ENCODE measurements at regions not wholly inside any gene's neighbourhood (a gene's known extent, or its start where the extent isn't known, plus 50 kb on each side); places are given as distances from the start of the nearest gene placed in this dataset.
A peak's percentile ranks its signal among the peaks of the same experiment; 100 is the strongest.

DNA sequence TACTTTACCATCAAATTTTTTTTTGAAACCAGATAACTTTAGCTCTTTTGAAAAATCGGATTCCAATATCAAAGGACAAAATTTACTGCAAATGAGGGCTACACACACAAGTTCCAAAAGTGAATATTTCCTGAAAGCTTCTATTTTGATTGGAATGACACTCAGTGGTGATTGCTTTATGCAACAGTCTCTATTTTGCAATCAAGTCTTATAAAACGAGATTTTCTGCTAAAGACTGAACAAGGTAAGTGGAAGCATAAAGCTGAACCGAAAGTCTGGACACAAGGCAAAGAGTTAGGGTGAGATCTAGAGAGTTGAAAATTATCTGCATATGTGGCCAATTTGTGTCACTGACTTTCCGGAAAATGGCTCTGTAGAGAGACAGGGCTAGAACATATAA, 145.0 kb upstream of the OSR1 start:
- H3K9me3 ChIP-seq (replicated peaks; ENCODE audit: low read length) = no peaks in the 10 kb centered on the region
- no peak overlapping the region for H3K9ac ChIP-seq (ENCODE audit: low read depth, low read length)
- no peaks in the 10 kb centered on the region for H3K36me3 ChIP-seq (ENCODE audit: insufficient read depth, low read length)
- H3K4me2 ChIP-seq (ENCODE audit: low read length) = no peak overlapping the region
- H3K4me1 ChIP-seq (ENCODE audit: control insufficient read depth, insufficient read depth, low read length) = no peaks in the 10 kb centered on the region
- no peak overlapping the region for H3K4me3 ChIP-seq (ENCODE audit: low read length)
- H3K27me3 ChIP-seq (ENCODE audit: control insufficient read depth, insufficient read depth, low read length) = no peaks in the 10 kb centered on the region

DNA sequence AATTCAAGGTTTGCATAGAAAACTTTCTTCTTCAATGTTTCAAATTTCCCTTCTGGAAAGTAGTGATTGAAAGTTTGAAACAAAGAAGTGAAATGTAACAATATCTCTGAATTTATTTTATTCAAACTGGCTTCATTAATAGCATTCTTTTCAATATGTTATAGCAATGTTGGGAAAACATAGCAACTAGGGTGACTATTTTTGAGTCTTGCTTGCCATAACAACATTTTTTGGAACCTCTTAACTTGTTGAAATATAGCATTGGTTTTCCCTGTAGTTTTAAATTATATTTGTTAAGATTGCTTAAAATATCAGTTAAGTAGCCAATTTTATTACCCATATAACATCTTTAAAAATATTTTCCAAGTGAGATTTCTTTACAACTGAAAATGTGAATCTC, 141.7 kb upstream of the OSR1 start:
- Histone ChIP-seq H3K36me3 (ENCODE audit: insufficient read depth, low read length) (no peaks in the 10 kb centered on the region), H3K9me3 (replicated peaks; ENCODE audit: low read length) (no peaks in the 10 kb centered on the region), H3K4me3 (ENCODE audit: low read length) (no peak overlapping the region), H3K27me3 (ENCODE audit: control insufficient read depth, insufficient read depth, low read length) (no peaks in the 10 kb centered on the region), H3K4me1 (ENCODE audit: control insufficient read depth, insufficient read depth, low read length) (no peaks in the 10 kb centered on the region), H3K4me2 (ENCODE audit: low read length) (no peak overlapping the region), H3K9ac (ENCODE audit: low read depth, low read length) (no peak overlapping the region)

DNA sequence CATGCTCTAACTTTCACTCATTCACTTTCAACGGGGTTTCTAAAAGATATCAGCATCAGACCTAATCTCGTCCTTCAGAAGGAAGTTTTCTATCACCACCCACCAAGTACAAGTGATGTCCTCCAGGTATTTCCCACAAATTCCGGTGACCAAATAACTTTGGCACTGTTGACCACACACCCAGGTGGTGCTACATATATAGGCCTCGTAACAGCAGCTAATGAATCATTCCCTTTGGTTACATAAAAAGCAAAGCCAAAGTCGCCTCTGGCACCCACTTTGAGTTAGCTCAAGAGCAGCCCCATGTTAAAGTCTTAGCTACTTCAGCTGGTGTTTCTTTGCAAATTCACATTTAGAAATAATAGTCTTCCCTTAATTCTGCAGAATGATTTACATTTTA, 138.2 kb upstream of the OSR1 start:
- no peaks in the 10 kb centered on the region for H3K36me3 ChIP-seq (ENCODE audit: insufficient read depth, low read length)
- no peaks in the 10 kb centered on the region for H3K27me3 ChIP-seq (ENCODE audit: control insufficient read depth, insufficient read depth, low read length)
- no peak overlapping the region for H3K9ac ChIP-seq (ENCODE audit: low read depth, low read length)
- peaks cover 11% of the 10 kb centered on the region for H3K4me1 ChIP-seq (ENCODE audit: control insufficient read depth, insufficient read depth, low read length)
- H3K9me3 ChIP-seq (replicated peaks; ENCODE audit: low read length) = no peaks in the 10 kb centered on the region
- H3K4me3 ChIP-seq (ENCODE audit: low read length) = no peak overlapping the region
- no peak overlapping the region for H3K4me2 ChIP-seq (ENCODE audit: low read length)

DNA sequence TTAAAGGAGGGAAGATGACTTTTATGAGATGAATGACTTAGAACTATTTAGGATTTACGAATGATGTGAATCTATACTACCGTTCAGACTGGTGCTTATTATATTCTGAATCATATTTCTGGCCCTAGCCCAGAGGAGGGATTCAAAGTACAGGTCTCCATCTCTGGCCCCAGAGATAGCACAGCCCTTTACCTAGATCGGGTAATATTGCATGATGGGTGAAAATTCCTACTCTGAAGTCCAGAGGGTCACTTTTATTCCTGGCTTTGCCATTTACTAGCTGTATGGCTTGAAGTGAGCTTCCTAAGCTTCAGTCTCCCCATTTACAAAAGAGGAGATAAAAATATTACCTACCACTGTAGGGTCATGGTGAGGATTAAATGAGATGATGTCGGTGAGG, 135.8 kb upstream of the OSR1 start:
- H3K36me3 ChIP-seq (ENCODE audit: insufficient read depth, low read length) = no peaks in the 10 kb centered on the region
- no peak overlapping the region for H3K4me3 ChIP-seq (ENCODE audit: low read length)
- H3K4me2 ChIP-seq (ENCODE audit: low read length) = no peak overlapping the region
- H3K4me1 ChIP-seq (ENCODE audit: control insufficient read depth, insufficient read depth, low read length) = peaks cover 11% of the 10 kb centered on the region
- H3K9ac ChIP-seq (ENCODE audit: low read depth, low read length) = no peak overlapping the region
- no peaks in the 10 kb centered on the region for H3K9me3 ChIP-seq (replicated peaks; ENCODE audit: low read length)
- no peaks in the 10 kb centered on the region for H3K27me3 ChIP-seq (ENCODE audit: control insufficient read depth, insufficient read depth, low read length)

DNA sequence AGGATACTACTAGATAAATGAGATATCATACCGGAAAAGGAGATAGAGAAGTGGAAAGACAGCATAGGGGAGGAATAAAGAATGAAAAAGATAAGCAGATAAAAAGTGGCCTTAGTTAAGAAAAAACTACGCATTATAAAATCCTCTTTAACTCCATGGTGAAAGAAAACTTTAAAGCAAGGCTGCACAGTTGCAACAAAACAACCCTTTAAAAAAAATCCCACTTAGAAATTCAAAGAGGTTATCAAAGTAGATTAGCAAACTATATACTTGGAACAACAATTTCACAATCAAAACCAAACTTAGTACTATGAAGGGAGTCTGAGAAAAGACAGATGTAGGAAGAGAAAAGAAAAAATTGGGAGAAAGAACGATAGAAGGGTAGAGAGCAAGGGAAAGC, 133.4 kb upstream of the OSR1 start:
- no peak overlapping the region for H3K4me2 ChIP-seq (ENCODE audit: low read length)

DNA sequence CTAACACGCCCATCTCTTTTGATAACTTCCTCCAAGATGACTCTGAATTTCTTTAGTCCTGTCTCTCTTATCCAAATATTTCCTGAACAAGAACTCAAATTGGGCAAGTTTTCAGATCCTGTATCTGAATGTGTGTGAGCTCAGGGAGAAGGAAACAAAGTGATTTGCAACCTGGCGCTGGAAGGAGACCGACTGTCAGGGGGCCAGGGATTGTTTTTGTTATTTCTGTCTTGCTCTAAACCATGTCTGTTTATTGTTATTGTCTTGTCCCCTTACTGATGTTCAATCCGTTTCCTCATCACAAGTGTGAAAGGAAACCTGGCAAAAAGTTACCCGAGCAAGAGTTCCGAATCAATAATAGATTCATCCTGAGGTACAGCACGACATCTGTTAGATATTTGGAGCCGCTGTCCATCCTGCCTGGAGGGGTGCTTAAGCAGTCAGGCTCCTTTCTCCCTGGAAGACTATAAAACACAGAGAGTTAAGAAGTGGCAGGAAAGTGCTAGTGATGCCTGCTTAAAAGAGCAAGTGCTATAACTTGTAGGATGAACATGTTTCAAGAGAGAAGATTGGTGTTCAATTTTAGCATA, 132.5 kb upstream of the OSR1 start:
- H3K27me3 ChIP-seq (ENCODE audit: control insufficient read depth, insufficient read depth, low read length) = no peaks in the 10 kb centered on the region
- no peak overlapping the region for H3K4me3 ChIP-seq (ENCODE audit: low read length)
- no peak overlapping the region for H3K9ac ChIP-seq (ENCODE audit: low read depth, low read length)
- peaks cover 21% of the 10 kb centered on the region for H3K4me1 ChIP-seq (ENCODE audit: control insufficient read depth, insufficient read depth, low read length)
- H3K4me2 ChIP-seq (ENCODE audit: low read length) = no peak overlapping the region
- no peaks in the 10 kb centered on the region for H3K36me3 ChIP-seq (ENCODE audit: insufficient read depth, low read length)
- no peaks in the 10 kb centered on the region for H3K9me3 ChIP-seq (replicated peaks; ENCODE audit: low read length)

More for the DNA sequence above, 133.4 kb upstream of the OSR1 start:
- Histone ChIP-seq H3K4me3 (ENCODE audit: low read length) (no peak overlapping the region), H3K4me1 (ENCODE audit: control insufficient read depth, insufficient read depth, low read length) (peaks cover 21% of the 10 kb centered on the region), H3K9me3 (replicated peaks; ENCODE audit: low read length) (no peaks in the 10 kb centered on the region), H3K27me3 (ENCODE audit: control insufficient read depth, insufficient read depth, low read length) (no peaks in the 10 kb centered on the region), H3K9ac (ENCODE audit: low read depth, low read length) (no peak overlapping the region), H3K36me3 (ENCODE audit: insufficient read depth, low read length) (no peaks in the 10 kb centered on the region)

DNA sequence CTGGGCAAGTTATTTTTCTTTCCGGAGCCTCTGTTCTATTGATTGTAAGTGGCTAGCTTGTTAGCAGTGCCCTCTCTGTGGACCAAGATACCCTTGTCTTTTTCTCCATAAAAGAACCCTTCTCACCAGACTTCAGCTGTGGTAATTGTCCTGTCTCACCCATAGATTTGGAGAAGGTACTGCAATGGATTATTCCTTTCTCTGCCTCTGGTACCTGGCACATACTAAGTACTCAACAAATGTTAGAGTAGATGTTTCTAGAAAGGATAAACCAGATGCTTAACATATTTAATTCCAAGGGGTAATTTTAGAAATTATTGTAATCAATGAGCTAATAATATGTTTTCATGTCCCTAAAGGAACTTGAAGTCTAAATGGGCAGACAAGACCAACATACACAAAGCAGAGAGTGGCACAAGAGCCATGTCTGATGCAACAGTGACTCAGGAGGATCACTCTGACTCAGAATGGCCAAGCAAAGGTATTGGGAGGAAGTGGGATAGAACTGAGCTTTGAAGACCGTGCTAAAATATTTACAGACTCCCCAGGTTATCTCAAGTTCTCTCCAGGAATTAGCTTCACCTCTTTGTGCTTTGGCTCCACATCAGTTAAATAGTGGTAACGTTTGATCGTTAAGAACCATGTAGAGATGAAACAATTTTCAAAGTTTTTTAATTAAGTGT, 129.7 kb upstream of the OSR1 start:
- H3K27me3 ChIP-seq (ENCODE audit: control insufficient read depth, insufficient read depth, low read length) = no peaks in the 10 kb centered on the region
- peaks cover 17% of the 10 kb centered on the region for H3K4me1 ChIP-seq (ENCODE audit: control insufficient read depth, insufficient read depth, low read length)
- H3K4me2 ChIP-seq (ENCODE audit: low read length) = no peak overlapping the region
- no peak overlapping the region for H3K9ac ChIP-seq (ENCODE audit: low read depth, low read length)
- no peaks in the 10 kb centered on the region for H3K36me3 ChIP-seq (ENCODE audit: insufficient read depth, low read length)
- no peak overlapping the region for H3K4me3 ChIP-seq (ENCODE audit: low read length)
- no peaks in the 10 kb centered on the region for H3K9me3 ChIP-seq (replicated peaks; ENCODE audit: low read length)

DNA sequence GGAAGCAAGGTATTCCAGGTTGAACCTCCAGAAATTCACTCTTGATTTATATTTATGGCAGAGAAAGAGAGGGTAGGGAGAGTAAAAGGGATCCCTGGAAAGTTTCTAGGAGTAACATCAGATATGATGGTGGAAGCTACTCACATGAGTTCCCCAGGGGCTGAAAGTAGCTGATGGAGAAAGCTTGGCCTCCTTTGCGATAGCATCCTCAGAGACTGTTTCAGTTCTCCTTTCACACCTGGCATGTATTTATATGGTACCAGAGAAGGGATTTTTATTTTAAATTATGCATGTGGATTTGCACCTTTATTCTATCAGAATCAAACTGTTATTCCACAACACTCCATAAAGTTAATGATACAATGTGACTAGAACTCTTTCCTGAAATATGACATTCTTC, 126.3 kb upstream of the OSR1 start:
- peaks cover 10% of the 10 kb centered on the region for H3K4me1 ChIP-seq (ENCODE audit: control insufficient read depth, insufficient read depth, low read length)
- H3K4me3 ChIP-seq (ENCODE audit: low read length) = no peak overlapping the region

DNA sequence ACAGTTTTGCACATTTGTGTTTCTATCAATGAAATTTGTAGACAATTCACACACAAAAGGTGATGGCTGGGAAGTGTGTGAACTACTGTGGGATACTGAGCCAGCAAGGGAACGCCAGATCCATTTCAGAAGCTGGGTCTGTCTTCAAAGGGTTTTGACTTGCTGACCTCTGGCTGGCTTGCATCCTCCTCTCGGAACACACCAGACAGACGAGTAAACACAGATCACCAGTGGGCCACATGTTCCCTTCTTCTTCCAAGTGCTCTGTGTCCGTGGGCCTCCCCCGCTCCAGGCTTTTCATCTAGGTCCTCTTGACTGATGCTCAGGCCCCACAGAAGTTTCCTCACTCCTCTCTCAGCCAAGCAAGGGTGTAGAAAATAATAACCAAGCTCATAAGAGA, 122.2 kb upstream of the OSR1 start:
- Histone ChIP-seq H3K9ac (ENCODE audit: low read depth, low read length) (no peak overlapping the region), H3K36me3 (ENCODE audit: insufficient read depth, low read length) (no peaks in the 10 kb centered on the region), H3K4me3 (ENCODE audit: low read length) (no peak overlapping the region), H3K4me1 (ENCODE audit: control insufficient read depth, insufficient read depth, low read length) (no peaks in the 10 kb centered on the region), H3K27me3 (ENCODE audit: control insufficient read depth, insufficient read depth, low read length) (no peaks in the 10 kb centered on the region), H3K9me3 (replicated peaks; ENCODE audit: low read length) (no peaks in the 10 kb centered on the region), H3K4me2 (ENCODE audit: low read length) (no peak overlapping the region)

More for the DNA sequence above, 126.3 kb upstream of the OSR1 start:
- Histone ChIP-seq H3K4me2 (ENCODE audit: low read length) (no peak overlapping the region), H3K9ac (ENCODE audit: low read depth, low read length) (no peak overlapping the region), H3K9me3 (replicated peaks; ENCODE audit: low read length) (no peaks in the 10 kb centered on the region), H3K36me3 (ENCODE audit: insufficient read depth, low read length) (no peaks in the 10 kb centered on the region), H3K27me3 (ENCODE audit: control insufficient read depth, insufficient read depth, low read length) (no peaks in the 10 kb centered on the region)

DNA sequence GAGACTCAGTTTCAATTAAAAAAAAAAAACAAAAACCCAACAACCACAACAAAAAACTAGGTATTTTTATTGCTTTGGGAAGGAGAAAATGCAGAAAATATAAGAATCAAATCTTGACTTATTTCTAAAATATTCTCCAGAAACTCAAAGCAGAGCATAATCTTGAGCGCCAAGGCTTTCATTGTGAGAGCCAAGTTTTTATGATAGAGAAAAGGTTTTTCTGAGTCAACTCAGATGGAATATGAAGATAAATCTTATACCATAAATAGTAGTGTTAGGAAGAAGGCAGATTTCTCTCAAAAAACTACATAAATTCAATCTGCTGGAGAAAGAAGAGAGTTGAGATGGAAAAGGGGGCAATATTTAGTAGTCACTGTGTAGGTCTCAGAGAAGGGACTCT, 121.2 kb upstream of the OSR1 start:
- Histone ChIP-seq H3K9me3 (replicated peaks; ENCODE audit: low read length) (no peaks in the 10 kb centered on the region), H3K27me3 (ENCODE audit: control insufficient read depth, insufficient read depth, low read length) (no peaks in the 10 kb centered on the region), H3K9ac (ENCODE audit: low read depth, low read length) (no peak overlapping the region), H3K4me2 (ENCODE audit: low read length) (no peak overlapping the region), H3K4me3 (ENCODE audit: low read length) (no peak overlapping the region), H3K36me3 (ENCODE audit: insufficient read depth, low read length) (no peaks in the 10 kb centered on the region), H3K4me1 (ENCODE audit: control insufficient read depth, insufficient read depth, low read length) (no peaks in the 10 kb centered on the region)

DNA sequence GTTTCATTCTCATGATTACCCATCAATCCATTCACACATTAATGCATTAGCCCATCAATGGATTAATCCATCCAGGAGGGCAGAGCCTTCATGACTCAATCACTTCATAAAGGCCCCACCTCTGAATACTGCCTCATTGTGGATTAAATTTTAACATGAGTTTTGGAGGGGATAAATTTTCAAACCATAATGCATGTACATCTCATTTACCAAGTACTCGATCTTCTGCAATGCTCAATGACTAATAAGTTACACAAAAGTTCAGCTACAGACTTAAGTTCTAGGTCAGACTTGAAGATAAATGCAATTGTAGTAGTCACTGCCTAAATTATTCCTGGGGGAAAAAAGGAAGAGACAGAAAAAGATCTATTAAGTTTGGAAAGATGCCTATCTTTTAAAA, 120.0 kb upstream of the OSR1 start:
- Histone ChIP-seq H3K4me3 (ENCODE audit: low read length) (no peak overlapping the region), H3K4me2 (ENCODE audit: low read length) (peak overlapping the region; percentile 1), H3K9me3 (replicated peaks; ENCODE audit: low read length) (no peaks in the 10 kb centered on the region), H3K4me1 (ENCODE audit: control insufficient read depth, insufficient read depth, low read length) (no peaks in the 10 kb centered on the region), H3K9ac (ENCODE audit: low read depth, low read length) (no peak overlapping the region), H3K27me3 (ENCODE audit: control insufficient read depth, insufficient read depth, low read length) (no peaks in the 10 kb centered on the region), H3K36me3 (ENCODE audit: insufficient read depth, low read length) (no peaks in the 10 kb centered on the region)

DNA sequence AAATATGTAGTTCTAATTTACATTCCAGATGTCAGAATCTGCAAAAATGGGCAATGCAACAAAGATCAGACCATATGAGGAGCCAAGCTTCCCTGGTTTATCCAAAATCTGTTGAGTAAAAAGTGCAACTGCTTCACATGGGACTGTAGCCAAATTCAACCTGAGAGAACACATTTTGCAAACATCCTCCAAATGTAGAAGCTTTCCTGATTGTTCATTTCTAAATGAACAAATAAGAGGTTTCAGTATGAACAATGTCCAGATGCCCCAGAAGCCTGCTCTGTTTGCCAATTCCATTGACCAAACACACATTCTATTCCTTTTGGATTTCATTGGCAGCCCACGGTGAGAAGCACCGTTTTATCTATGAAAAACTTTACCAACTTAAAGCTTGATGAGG, 117.9 kb upstream of the OSR1 start:
- no peak overlapping the region for H3K4me3 ChIP-seq (ENCODE audit: low read length)
- no peak overlapping the region for H3K9ac ChIP-seq (ENCODE audit: low read depth, low read length)
- H3K4me2 ChIP-seq (ENCODE audit: low read length) = no peak overlapping the region
- H3K36me3 ChIP-seq (ENCODE audit: insufficient read depth, low read length) = no peaks in the 10 kb centered on the region
- H3K9me3 ChIP-seq (replicated peaks; ENCODE audit: low read length) = no peaks in the 10 kb centered on the region
- H3K27me3 ChIP-seq (ENCODE audit: control insufficient read depth, insufficient read depth, low read length) = no peaks in the 10 kb centered on the region
- H3K4me1 ChIP-seq (ENCODE audit: control insufficient read depth, insufficient read depth, low read length) = no peaks in the 10 kb centered on the region

All from skeletal muscle satellite cell (primary cell).